ENCODE measurements at regions not wholly inside any gene's neighbourhood (a gene's known extent, or its start where the extent isn't known, plus 50 kb on each side); places are given as distances from the start of the nearest gene placed in this dataset.
A peak's percentile ranks its signal among the peaks of the same experiment; 100 is the strongest.

DNA sequence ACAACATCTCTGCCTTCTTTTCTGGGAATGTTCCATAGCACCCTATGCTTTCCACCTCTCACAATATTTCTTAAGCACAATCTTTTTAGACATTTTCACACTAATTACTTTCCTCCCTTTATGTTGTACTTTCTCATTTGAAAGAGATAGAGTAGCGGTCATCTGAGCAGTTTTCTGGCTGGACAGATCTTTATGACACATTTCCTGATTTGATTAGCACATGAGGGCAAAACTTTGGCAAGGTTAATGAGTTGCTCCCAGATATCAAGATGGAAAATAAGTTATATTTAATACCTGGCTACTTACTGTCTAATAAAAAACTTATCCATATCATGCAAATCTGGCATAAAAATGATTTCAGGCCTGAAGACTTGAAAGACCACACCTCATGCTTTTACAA, 723.9 kb downstream of the SOCS6 start:
- Histone ChIP-seq H3K27me3 (ENCODE audit: insufficient read depth, poor library complexity, severe bottlenecking) (no peaks in the 10 kb centered on the region), H3K36me3 (ENCODE audit: low read depth) (no peaks in the 10 kb centered on the region), H3K9me3 (ENCODE audit: severe bottlenecking) (no peaks in the 10 kb centered on the region), H3K27ac (ENCODE audit: poor library complexity, severe bottlenecking) (no peak overlapping the region), H3K4me3 (ENCODE audit: severe bottlenecking) (no peak overlapping the region), H3K4me1 (ENCODE audit: insufficient read depth, poor library complexity, severe bottlenecking) (no peaks in the 10 kb centered on the region)
- no peak for ATAC-seq (ENCODE audit: low read depth)
- TF ChIP-seq CTCF (IDR thresholded peaks at IDR 0.05; ENCODE audit: poor library complexity, severe bottlenecking): no peak
- DNase-seq (ENCODE audit: low spot score): no peak

GRCh38 chr18:71011389-71011788, 722.5 kb downstream of the SOCS6 start:
- DNase-seq (ENCODE audit: low spot score) (no peak), ATAC-seq (ENCODE audit: low read depth) (no peak)
- Histone ChIP-seq H3K36me3 (ENCODE audit: low read depth) (no peaks in the 10 kb centered on the region), H3K27ac (ENCODE audit: poor library complexity, severe bottlenecking) (no peak overlapping the region), H3K9me3 (ENCODE audit: severe bottlenecking) (no peaks in the 10 kb centered on the region), H3K4me3 (ENCODE audit: severe bottlenecking) (no peak overlapping the region), H3K27me3 (ENCODE audit: insufficient read depth, poor library complexity, severe bottlenecking) (no peaks in the 10 kb centered on the region), H3K4me1 (ENCODE audit: insufficient read depth, poor library complexity, severe bottlenecking) (no peaks in the 10 kb centered on the region)
- TF ChIP-seq CTCF (IDR thresholded peaks at IDR 0.05; ENCODE audit: poor library complexity, severe bottlenecking): no peak

- DNase-seq (ENCODE audit: low spot score) (no peak), ATAC-seq (ENCODE audit: low read depth) (no peak)
- no peak for TF ChIP-seq CTCF (IDR thresholded peaks at IDR 0.05; ENCODE audit: poor library complexity, severe bottlenecking)
- Histone ChIP-seq H3K36me3 (ENCODE audit: low read depth) (no peaks in the 10 kb centered on the region), H3K9me3 (ENCODE audit: severe bottlenecking) (no peaks in the 10 kb centered on the region), H3K27ac (ENCODE audit: poor library complexity, severe bottlenecking) (no peak overlapping the region), H3K4me3 (ENCODE audit: severe bottlenecking) (no peak overlapping the region), H3K27me3 (ENCODE audit: insufficient read depth, poor library complexity, severe bottlenecking) (no peaks in the 10 kb centered on the region), H3K4me1 (ENCODE audit: insufficient read depth, poor library complexity, severe bottlenecking) (no peaks in the 10 kb centered on the region)
Observed at GRCh38 chr18:71008257-71008656, 719.4 kb downstream of the SOCS6 start.

- no peak for DNase-seq (ENCODE audit: low spot score)
Observed at GRCh38 chr18:71001597-71001996, 712.8 kb downstream of the SOCS6 start.

More at GRCh38 chr18:71001597-71001996, 712.8 kb downstream of the SOCS6 start:
- peaks cover 4% of the 10 kb centered on the region for H3K4me1 ChIP-seq (ENCODE audit: insufficient read depth, poor library complexity, severe bottlenecking)
- no peak for TF ChIP-seq CTCF (IDR thresholded peaks at IDR 0.05; ENCODE audit: poor library complexity, severe bottlenecking)
- H3K9me3 ChIP-seq (ENCODE audit: severe bottlenecking): no peaks in the 10 kb centered on the region
- peak; percentile 67; the same call in 2 of the 3 replicates for ATAC-seq (ENCODE audit: low read depth)
- no peak overlapping the region for H3K4me3 ChIP-seq (ENCODE audit: severe bottlenecking)
- H3K27me3 ChIP-seq (ENCODE audit: insufficient read depth, poor library complexity, severe bottlenecking): no peaks in the 10 kb centered on the region
- H3K36me3 ChIP-seq (ENCODE audit: low read depth): no peaks in the 10 kb centered on the region
- no peak overlapping the region for H3K27ac ChIP-seq (ENCODE audit: poor library complexity, severe bottlenecking)
